HG03103 (cell line): ENCODE measurements at regions not wholly inside any gene's neighbourhood (a gene's known extent, or its start where the extent isn't known, plus 50 kb on each side); places are given as distances from the start of the nearest gene placed in this dataset.

Experiments
- ATAC-seq: cut with Tn5 transposase; IDR thresholded peaks from one replicate; pipeline ENCODE4 v1.9.1; 2021; ENCODE audit warnings: low read depth; ENCODE audit not compliant: unreplicated experiment

GRCh38 chr13:74005320-74006157, 128.7 kb downstream of the KLF12 start:
- no peak for ATAC-seq

- ATAC-seq: no peak
Measured at GRCh38 chr13:74004109-74004508, 130.1 kb downstream of the KLF12 start.

GRCh38 chr13:74003374-74003773, 130.8 kb downstream of the KLF12 start:
- no peak for ATAC-seq

- no peak for ATAC-seq
Measured at GRCh38 chr13:74000876-74001275, 133.3 kb downstream of the KLF12 start.

- ATAC-seq: peak; percentile 83
Measured at GRCh38 chr13:73998631-73999030, 135.6 kb downstream of the KLF12 start.

GRCh38 chr13:73997964-73998363, 136.2 kb downstream of the KLF12 start:
- no peak for ATAC-seq

- no peak for ATAC-seq
Measured at GRCh38 chr13:73996569-73996968, 137.6 kb downstream of the KLF12 start.

GRCh38 chr13:73995736-73996135, 138.5 kb downstream of the KLF12 start:
- no peak for ATAC-seq

GRCh38 chr13:73993661-73994060, 140.5 kb downstream of the KLF12 start:
- no peak for ATAC-seq

GRCh38 chr13:73991884-73992283, 142.3 kb downstream of the KLF12 start:
- no peak for ATAC-seq

GRCh38 chr13:73991384-73991783, 142.8 kb downstream of the KLF12 start:
- no peak for ATAC-seq

GRCh38 chr13:73989244-73989843, 144.9 kb downstream of the KLF12 start:
- ATAC-seq: no peak

- ATAC-seq: no peak
Measured at GRCh38 chr13:73988461-73988860, 145.7 kb downstream of the KLF12 start.

GRCh38 chr13:73987618-73988017, 146.6 kb downstream of the KLF12 start:
- ATAC-seq: no peak

GRCh38 chr13:73985783-73986182, 148.4 kb downstream of the KLF12 start:
- no peak for ATAC-seq

GRCh38 chr13:73984949-73985691, 149.1 kb downstream of the KLF12 start:
- ATAC-seq: no peak

- ATAC-seq: no peak
Measured at GRCh38 chr13:73984201-73984600, 150.0 kb downstream of the KLF12 start.

GRCh38 chr13:73983109-73983508, 151.1 kb downstream of the KLF12 start:
- no peak for ATAC-seq

GRCh38 chr13:73981595-73981994, 152.6 kb downstream of the KLF12 start:
- ATAC-seq: no peak

- no peak for ATAC-seq
Measured at GRCh38 chr13:73975767-73976166, 158.4 kb downstream of the KLF12 start.

- no peak for ATAC-seq
Measured at GRCh38 chr13:73974051-73974450, 160.2 kb downstream of the KLF12 start.
